Fibroblast of skin of back (primary cell): ENCODE measurements at regions not wholly inside any gene's neighbourhood (a gene's known extent, or its start where the extent isn't known, plus 50 kb on each side); places are given as distances from the start of the nearest gene placed in this dataset.
"Not testable (repeated sequence)": the region's sequence is repeated elsewhere in the genome, so short reads cannot be mapped to it uniquely, and the experiment has no call there.

ENCODE experiments used
- DNase-seq: peaks from one replicate; pipeline ENCODE4 v3.0.0-alpha.2; 2013

- no peak for DNase-seq
Measured at GRCh38 chrX:152079768-152080167, 58.6 kb downstream of the MAGEA10 start.

GRCh38 chrX:152074163-152074562 lies 64.2 kb downstream of the MAGEA10 start:
- DNase-seq: no peak

- peak; percentile 72 for DNase-seq
Measured at GRCh38 chrX:152072236-152072635, 66.1 kb downstream of the MAGEA10 start.

GRCh38 chrX:152070144-152070543 lies 68.2 kb downstream of the MAGEA10 start:
- no peak for DNase-seq

- DNase-seq: no peak
Measured at GRCh38 chrX:152061557-152061956, 76.8 kb downstream of the MAGEA10 start.

GRCh38 chrX:152061083-152061482 lies 77.3 kb downstream of the MAGEA10 start:
- DNase-seq: no peak

GRCh38 chrX:152050623-152051022 lies 76.1 kb upstream of the GABRE start:
- DNase-seq: not testable (repeated sequence)

GRCh38 chrX:152044383-152044782 lies 69.9 kb upstream of the GABRE start:
- DNase-seq: no peak

- DNase-seq: no peak
Measured at GRCh38 chrX:152038804-152039203, 64.3 kb upstream of the GABRE start.

- no peak for DNase-seq
Measured at GRCh38 chrX:152037183-152037582, 62.7 kb upstream of the GABRE start.

GRCh38 chrX:152031346-152031745 lies 56.9 kb upstream of the GABRE start:
- DNase-seq: not testable (repeated sequence)

GRCh38 chrX:152028579-152028978 lies 54.1 kb upstream of the GABRE start:
- DNase-seq: no peak

GRCh38 chrX:152025656-152026440 lies 51.4 kb upstream of the GABRE start:
- no peak for DNase-seq

GRCh38 chrX:152024710-152025109 lies 50.2 kb upstream of the GABRE start:
- DNase-seq: no peak
